NOMO-1 treated with dmso at 0.1 percent for 144 hours (cell line): ENCODE measurements at regions not wholly inside any gene's neighbourhood (a gene's known extent, or its start where the extent isn't known, plus 50 kb on each side); places are given as distances from the start of the nearest gene placed in this dataset.
"Not testable (repeated sequence)": the region's sequence is repeated elsewhere in the genome, so short reads cannot be mapped to it uniquely, and the experiment has no call there.

Experiments used
- DNase-seq: peaks from one replicate; lab custom pipeline; 2025; ENCODE audit not compliant: unreplicated experiment; lab: John Stamatoyannopoulos, UW

DNA sequence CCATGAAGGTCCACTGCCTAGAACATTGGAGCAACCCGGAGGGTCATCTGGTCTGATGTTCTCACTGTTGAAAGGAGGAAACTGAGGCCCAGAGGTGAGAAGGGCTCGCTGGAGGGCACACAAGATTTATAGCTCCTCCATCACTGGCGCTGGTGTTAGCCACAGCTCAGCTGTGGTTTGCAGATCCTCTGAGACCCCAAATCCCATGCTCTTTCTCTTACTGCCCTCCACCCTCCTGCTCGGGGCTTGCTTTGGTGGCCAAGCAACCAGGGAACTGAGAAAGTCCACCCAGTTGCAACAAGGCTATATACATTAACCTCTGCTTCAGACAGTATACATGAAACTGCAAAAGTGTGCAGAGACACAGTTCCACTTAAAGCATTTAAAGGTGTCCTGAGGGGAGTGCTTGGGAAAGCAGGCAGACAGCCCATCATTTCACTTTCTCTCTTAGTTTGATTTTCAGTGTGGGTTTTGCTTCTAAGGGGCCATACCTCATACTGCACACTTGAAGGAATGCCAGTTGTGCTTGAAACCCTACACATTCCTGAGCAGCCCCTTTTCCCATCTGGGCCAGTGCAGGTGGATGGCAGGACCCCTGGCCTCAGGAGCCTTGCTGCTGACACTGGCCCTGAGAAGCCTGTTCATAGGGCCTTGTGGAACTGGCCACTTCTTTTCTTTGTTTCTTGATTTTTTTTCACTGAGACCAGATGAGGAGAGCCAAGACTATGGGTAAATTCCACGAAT lies 347.6 kb downstream of the CDC5L start:
- no peak for DNase-seq

DNA sequence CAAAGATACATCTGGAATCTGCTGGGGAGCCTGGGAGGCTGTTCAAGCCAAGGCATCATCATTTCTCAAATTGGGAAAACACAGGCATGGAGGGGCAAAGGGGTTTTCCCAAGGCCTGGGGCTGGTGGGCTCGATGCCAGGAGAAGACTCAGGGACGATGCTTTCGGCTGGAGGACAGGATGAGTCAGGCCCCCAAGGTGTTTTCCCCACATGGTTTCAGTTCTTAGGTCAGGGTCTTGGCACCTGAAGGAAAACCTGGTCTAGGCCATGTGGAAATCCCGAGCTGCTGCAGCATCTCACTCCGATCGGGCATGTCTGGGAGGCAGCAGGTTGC lies 348.1 kb downstream of the CDC5L start:
- no peak for DNase-seq

DNA sequence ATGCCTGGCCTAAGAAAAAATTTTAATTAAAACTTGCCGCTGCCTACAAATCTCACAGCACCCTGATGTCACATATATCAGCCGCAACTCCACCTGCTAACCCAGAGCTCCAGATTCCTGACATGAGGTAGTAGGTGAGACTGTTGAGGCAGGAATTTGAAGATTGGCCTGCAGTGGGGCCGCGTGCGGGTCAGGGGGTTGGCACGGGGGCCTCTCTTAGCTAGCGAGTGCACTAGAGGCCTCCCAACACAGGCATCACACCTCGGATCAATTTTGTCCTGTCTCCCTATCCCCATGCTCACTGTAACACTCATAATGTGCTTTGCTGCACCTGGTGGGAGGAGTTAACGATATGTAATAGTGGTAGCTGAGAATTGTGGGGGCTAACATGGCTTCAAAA lies 349.8 kb downstream of the CDC5L start:
- no peak for DNase-seq

DNA sequence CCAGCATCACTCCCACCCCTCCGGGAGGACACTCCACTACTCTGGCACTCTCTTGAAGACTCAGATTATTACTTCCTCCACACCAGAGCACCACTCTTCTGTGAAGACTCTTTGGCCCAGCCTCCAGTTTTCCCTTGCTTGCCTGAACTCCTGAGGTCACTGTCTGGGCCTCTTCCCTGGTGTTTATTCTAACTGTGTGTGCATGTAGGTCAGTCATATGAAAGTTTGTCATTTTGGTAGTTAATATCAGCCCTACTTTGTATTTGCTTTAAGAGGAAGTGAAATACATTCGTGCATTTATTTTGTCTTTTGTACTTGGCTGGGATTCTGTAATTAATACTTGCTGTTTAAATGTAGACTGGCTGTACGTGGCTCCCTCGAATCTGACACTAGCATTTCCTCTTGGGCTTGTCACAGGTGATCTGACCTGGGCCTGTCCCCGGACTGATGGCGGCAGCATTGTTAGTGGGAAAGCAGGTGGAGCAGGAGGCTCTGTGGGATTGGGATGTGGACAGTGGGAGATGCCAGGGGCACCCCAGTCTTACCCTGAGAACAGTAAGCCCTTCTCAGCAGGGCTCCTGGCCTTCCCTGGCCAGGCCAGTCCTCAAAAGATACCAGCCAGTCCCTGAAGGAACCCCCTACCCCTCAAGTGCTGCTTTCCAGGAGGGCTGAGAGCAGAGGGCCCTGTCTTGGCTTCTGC lies 350.5 kb downstream of the CDC5L start:
- DNase-seq = no peak

DNA sequence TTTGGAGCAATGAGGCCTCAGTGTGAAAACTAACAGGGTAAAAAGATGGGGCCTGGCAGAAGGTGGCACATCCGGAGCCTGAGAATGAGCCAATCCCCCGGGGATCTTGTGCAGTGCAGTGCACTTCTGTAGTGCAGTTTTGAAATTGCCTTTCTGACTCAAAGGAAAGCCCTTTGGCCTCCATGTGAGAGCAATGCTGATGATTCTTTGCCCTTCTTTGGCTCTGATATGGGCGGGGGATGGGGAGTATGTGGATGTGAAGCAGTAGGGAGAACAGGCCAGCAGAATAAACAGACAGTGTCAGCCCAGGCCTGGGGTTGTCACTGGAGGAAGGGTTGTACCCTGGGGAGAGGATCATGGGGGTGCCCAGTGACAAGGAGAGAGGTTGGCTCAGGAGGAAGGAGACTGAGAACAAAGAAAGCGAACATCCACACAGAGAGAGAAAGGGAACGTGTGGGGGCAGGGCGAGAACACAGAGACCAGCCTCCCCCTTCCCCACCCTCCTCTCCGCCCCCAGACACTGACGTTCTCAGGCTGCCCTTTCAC lies 351.2 kb downstream of the CDC5L start:
- DNase-seq = no peak

DNA sequence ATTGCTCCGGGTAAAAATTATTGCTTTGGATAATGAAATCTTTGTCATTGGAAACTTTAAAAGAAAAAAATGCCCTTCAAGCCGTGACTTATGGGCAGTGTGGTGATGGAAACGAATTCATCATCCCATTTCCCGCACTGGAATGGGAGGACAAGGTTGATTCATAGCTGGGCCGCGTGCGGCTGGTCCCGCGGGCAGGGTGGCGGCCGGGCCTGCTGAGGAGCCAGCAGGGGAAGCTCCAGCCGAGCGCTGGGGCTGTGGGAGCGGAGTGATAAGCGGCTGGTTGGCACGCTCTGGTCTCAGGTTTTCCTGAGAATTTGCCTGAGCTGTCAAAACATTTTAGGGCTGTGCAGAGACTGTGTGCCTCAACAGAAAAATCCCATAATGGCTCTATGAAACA lies 351.7 kb downstream of the CDC5L start:
- DNase-seq = no peak

DNA sequence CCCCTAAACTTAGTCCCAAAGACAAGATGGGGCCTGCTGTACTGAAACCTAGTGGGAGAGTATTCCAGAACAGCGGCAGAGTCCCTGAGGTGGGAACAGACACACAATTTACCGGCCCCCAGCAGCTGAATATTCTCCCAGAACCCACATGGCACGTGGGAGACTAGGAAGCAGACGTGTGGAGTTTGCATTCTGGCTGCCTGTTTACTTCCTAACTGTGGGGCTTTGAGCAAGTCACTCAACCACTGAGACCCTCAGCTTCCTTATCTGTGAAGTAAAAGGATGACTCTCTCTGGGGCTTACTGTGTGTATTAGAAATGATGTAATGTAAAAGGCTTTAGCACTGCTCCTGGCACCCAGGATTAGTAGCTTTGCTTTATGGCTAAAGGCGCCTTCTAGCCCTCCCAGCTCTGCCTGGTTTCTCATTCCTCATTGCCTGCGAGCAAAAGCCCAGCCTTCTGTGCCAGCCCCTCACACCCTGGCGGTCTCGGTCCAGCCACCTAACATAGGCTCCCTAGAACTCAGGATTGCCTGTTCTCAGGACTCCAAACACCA lies 353.1 kb downstream of the CDC5L start:
- no peak for DNase-seq

DNA sequence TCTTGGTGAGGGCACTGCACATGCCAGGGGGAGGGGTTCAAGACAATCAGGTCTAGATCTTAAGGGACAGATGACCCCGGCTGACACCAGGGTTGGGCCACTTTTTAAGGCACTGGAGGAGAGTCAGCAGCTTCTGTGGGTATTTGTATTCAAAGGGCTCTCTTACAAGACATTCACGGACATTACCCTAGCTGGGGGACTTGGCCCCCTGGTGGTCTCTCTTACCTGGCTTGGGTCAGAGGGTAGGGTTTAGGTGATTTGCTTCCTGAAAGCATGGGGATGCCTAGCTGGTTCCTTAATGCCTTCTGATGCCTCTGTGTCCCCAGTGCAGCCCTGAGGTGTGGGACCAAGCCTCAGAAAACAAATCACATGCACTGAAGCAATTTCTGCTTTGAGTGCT lies 354.7 kb downstream of the CDC5L start:
- no peak for DNase-seq

DNA sequence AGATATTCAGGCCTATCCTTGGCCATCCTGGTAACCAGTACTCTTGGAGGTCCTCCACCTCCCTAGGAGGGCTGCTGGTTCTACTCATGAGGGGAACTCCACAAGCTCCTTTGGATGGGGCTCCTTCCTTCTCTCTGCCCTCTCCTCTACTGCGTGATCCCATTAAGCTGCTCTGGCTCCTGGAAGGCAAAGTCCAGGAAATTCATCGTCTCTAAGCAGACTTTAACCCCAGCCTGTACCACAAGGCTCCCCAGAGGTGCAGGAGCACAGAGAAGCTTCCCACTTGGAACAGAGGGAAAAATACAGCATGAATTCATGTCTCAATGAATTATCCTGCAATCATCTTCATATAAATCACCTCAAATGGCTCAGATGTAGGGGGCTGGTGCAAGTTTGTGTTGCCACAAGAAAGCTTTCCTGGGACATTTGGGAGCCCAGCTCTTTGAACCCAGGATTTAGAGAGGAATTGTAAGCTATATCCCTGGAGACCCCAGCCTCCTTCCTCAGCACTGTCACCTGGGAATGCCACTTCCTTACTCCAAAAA lies 355.4 kb downstream of the CDC5L start:
- no peak for DNase-seq

DNA sequence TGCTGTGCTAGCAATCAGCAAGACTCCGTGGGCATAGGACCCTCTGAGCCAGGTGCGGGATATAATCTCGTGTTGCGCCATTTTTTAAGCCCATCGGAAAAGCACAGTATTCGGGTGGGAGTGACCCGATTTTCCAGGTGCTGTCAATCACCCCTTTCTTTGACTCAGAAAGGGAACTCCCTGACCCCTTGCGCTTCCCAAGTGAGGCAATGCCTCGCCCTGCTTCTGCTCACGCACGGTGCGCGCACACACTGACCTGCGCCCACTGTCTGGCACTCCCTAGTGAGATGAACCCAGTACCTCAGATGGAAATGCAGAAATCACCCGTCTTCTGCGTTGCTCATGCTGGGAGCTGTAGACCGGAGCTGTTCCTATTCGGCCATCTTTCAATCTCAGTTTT lies 372.6 kb downstream of the CDC5L start:
- not testable (repeated sequence) for DNase-seq

DNA sequence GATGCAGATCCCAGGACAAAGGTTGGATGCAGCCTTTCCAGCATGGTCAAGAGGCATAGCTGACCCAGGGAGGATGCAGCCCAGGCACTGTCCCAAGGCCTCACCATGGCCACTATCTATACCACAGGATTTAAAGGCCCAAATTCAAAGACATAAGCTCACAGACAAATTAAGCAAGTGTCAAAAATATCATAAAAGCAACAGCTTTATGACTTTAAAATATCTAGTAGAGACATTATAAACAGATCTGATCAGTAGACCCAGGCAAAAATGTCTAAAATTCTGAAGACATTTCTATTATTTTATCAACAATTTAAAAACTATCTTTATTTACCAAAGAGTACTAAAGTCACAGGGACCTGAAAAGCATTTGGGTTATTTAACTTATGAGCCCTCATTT lies 373.5 kb downstream of the CDC5L start:
- no peak for DNase-seq

DNA sequence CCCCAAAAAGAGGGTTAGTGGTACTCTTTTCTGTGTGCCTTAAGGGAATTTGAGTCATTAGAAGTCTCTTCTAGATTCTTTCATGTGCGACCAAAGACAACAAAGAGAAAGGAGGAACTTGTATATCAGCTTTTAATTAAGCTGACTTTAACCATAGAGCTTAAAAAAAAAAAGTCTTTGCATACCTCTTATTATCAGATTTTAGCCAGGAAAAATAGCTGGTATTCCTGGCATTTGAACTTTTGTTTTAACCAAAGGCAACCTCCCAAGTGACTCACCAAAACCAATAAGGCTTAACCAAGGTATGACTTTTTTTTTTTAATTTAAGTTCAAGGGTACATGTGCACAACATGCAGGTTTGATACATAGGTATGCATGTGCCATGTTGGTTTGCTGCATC lies 375.0 kb downstream of the CDC5L start:
- DNase-seq = no peak

DNA sequence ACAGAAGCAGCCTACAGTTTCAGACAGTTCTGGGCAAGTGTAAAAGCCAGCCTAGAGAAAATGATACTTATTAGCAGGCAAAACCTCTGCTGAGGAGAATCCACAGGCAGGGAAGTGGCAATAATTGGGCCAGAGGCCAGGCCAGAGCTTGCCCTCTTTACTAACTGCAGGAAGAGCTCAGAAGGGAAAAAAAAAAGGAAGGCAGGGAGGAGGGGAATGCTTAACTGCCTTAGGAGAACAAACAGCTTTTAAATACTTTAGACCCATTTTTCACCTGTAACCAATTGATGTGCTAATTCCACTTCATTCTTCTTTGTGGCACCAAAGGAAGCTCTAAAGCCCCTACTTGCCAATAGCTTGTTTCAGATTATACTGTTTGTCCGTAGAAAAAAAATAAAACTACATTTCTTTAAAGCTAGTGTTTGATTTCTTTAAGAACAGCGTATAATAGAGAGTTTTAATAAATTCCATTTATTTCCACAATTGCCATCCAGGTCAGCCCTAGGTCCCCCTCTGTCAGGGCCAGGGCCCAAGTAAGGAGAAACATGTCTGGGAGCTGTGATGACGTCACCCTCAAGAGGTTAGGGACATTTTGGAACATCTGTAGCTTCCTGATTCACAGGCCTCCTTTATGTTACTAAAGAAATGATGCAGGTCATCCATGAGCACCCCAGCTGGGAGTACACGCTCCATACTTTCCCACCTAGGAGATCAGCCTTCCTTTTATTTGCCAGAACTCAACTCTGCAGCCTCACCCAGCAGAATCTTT lies 384.3 kb downstream of the CDC5L start:
- DNase-seq = no peak

DNA sequence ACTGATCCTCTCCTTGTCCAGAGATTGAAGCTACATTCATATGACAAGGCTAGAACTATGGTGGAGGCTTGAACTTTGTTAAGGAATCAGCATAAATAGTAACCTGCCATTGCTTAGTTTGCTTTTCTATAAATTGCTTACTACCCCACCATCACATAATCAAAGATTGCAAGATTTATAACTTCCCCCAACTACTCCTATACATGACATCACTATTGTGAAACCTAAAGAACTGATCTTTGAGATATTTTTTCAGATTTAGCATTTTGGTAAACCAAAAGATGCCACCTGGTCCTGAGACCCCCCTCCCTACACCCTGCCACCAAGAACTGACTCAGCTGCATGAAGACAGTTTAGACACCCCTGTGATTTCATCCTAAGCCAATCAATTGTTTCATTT lies 385.3 kb downstream of the CDC5L start:
- DNase-seq = no peak

DNA sequence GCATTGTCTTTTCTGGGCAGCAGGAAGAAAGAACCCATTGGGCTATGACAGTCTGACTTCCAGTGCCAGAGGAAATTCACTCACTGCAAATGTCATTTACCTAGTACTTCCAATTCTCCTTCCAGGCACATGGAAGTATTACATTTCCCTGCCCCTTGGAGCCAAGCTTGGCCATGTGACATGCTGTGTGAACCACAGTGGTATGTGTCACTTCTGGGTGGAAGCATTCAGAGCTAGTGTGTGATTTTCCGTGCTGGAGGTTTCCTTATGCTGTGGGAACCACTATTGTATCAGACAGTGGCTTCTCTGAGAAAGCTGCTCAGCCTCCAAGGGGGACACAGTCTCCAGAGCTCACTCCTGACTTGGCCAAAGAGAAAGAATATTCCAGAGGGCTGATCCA lies 387.6 kb downstream of the CDC5L start:
- DNase-seq = no peak

DNA sequence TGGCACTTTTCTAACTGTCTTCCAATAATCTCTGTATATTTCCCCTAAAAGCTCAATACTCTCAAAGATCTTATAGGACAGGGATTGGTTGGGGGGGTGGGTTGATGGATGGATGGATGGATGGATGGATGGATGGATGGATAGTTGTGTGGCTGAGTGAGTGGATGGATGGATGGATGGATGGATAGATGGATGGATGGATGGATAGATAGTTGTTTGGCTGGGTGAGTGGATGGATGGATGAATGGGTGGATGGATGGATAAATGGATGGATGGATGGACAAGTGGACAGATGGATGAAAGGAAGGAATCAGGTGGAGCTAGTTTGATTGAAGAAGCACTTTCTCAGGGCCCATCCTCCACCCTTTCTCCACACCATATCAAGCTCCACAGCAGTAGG lies 388.8 kb downstream of the CDC5L start:
- no peak for DNase-seq

DNA sequence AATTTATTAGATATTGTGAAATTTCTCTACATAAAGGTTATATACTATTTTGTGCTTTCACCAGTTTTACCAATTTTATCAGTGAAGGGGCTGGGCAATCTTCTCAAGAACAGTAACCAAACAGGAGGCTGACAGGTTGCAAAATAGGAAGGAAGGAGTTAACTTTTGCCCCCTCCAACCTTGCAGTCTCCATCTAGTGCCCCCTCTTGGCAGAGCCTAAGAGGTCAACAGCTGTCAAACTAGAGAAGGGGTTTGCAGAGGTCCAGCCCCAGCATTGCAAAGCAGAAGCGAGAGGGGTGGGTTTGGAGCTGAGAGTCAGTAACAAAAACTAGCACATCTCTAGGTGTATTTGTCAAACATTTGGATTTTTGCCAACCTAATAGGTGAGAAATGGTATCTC lies 391.0 kb downstream of the CDC5L start:
- DNase-seq = no peak
